A673 (cell line): ENCODE measurements at regions not wholly inside any gene's neighbourhood (a gene's known extent, or its start where the extent isn't known, plus 50 kb on each side); places are given as distances from the start of the nearest gene placed in this dataset.
"Not testable (repeated sequence)": the region's sequence is repeated elsewhere in the genome, so short reads cannot be mapped to it uniquely, and the experiment has no call there.

Source experiments
- BruUV-seq: library from RNA; stranded (reverse); fragments of 400-500 nt; replicated peaks from 2 replicates; lab custom pipeline; 2021; lab: Mats Ljungman, UMichigan
- CTCF ChIA-PET: fragments of 300-600 bp; sonication (Branson Sonifier 250); formaldehyde crosslinking; loops from one replicate; lab custom pipeline; 2022; ENCODE audit warnings: antibody characterized with exemption; lab: Charles Lee
- POLR2A ChIA-PET: fragments of 300-600 bp; sonication (Branson Sonifier 250); formaldehyde crosslinking; loops from one replicate; lab custom pipeline; 2022; ENCODE audit warnings: antibody characterized with exemption; ENCODE audit not compliant: low non-redundant PET; lab: Charles Lee
- DNase-seq: peaks from one replicate; pipeline ENCODE4 v3.0.0-alpha.2; 2015; ENCODE audit warnings: low spot score
- H3K27ac ChIP-seq: fragments of 200-600 bp; sonication (generic); 2 replicates; pipeline ENCODE4 v1.5.1; 2016; ENCODE audit warnings: mixed run types, low read depth, mild to moderate bottlenecking, mixed read lengths, antibody characterized with exemption, low read length; ENCODE audit not compliant: poor library complexity, severe bottlenecking
- H3K27me3 ChIP-seq: fragments of 200-600 bp; sonication (generic); replicated peaks from 2 replicates; pipeline ENCODE4 v1.6.1; 2017; ENCODE audit warnings: mixed run types, low read depth, mild to moderate bottlenecking, mixed read lengths, antibody characterized with exemption, low read length; ENCODE audit not compliant: insufficient read depth, poor library complexity
- H3K36me3 ChIP-seq: fragments of 200-600 bp; sonication (generic); 2 replicates; pipeline ENCODE4 v1.6.1; 2016; ENCODE audit warnings: mixed run types, mild to moderate bottlenecking, mixed read lengths, antibody characterized with exemption, low read length; ENCODE audit not compliant: insufficient read depth, poor library complexity, severe bottlenecking
- H3K4me1 ChIP-seq: fragments of 200-600 bp; sonication (generic); 2 replicates; pipeline ENCODE4 v1.6.1; 2017; ENCODE audit warnings: mixed run types, mild to moderate bottlenecking, mixed read lengths, antibody characterized with exemption, low read length; ENCODE audit not compliant: insufficient read depth, poor library complexity, severe bottlenecking
- H3K4me3 ChIP-seq: fragments of 200-600 bp; sonication (generic); 2 replicates; pipeline ENCODE4 v1.5.1; 2016; ENCODE audit warnings: low read depth, mixed run types, mild to moderate bottlenecking, mixed read lengths, low read length; ENCODE audit not compliant: poor library complexity, severe bottlenecking
- H3K9me3 ChIP-seq: fragments of 200-600 bp; sonication (generic); 2 replicates; pipeline ENCODE4 v1.6.1; 2016; ENCODE audit warnings: mixed run types, low read depth, mild to moderate bottlenecking, mixed read lengths, antibody characterized with exemption, low read length; ENCODE audit not compliant: poor library complexity, severe bottlenecking
- EZH2 ChIP-seq: fragments of 200-600 bp; sonication (generic); IDR thresholded peaks from 2 replicates; pipeline ENCODE4 v1.6.1; 2017; ENCODE audit warnings: borderline replicate concordance, low read depth, mild to moderate bottlenecking, mixed read lengths, antibody characterized with exemption, low read length; ENCODE audit not compliant: poor library complexity, severe bottlenecking
- intact Hi-C: fragments of 100-400 bp; cut with micrococcal nuclease; formaldehyde crosslinking; loops from one replicate; pipeline ENCODE4 v1.10.0; 2022; ENCODE audit not compliant: unreplicated experiment
- TF ChIP-seq, protein P1 (sequence below): fragments of 300-800, 200-600 bp; sonication (generic); conservative IDR thresholded peaks from 2 replicates; pipeline ENCODE4 v1.5.1; 2017; ENCODE audit warnings: low read depth, mild to moderate bottlenecking, antibody characterized with exemption, low read length, moderate library complexity, mixed read lengths

DNA sequence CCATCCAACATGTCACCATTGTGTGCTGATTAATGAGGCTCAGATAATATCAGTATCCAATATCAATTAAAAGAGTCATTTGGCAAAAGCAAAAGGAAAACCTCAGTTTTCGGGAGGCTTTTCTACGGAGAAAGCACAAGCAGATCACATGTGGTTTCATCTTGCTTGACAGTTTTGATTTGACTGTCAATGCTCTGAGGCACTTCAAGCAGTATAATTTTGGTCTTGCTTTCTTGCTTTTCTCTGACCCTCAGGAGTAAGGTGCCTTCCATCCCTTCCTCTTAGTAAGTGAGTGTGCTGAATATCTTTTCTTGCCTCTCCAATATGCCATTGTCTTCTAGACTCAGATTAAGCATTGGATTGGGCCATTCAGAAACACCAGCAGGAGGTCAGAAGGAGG is 115.5 kb upstream of the CALCR start:
- intact Hi-C loops = no loop called here
- Histone ChIP-seq H3K27me3 (peaks cover 13% of the 10 kb centered on the region), H3K9me3 (no peaks in the 10 kb centered on the region), H3K36me3 (no peaks in the 10 kb centered on the region), H3K27ac (no peak overlapping the region), H3K4me1 (no peaks in the 10 kb centered on the region), H3K4me3 (no peak overlapping the region)
- ChIA-PET POLR2A (no interaction called here), CTCF (no interaction called here)
- no peak for TF ChIP-seq EZH2
- TF ChIP-seq, protein P1, sequence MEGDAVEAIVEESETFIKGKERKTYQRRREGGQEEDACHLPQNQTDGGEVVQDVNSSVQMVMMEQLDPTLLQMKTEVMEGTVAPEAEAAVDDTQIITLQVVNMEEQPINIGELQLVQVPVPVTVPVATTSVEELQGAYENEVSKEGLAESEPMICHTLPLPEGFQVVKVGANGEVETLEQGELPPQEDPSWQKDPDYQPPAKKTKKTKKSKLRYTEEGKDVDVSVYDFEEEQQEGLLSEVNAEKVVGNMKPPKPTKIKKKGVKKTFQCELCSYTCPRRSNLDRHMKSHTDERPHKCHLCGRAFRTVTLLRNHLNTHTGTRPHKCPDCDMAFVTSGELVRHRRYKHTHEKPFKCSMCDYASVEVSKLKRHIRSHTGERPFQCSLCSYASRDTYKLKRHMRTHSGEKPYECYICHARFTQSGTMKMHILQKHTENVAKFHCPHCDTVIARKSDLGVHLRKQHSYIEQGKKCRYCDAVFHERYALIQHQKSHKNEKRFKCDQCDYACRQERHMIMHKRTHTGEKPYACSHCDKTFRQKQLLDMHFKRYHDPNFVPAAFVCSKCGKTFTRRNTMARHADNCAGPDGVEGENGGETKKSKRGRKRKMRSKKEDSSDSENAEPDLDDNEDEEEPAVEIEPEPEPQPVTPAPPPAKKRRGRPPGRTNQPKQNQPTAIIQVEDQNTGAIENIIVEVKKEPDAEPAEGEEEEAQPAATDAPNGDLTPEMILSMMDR = no peak
- no peak for DNase-seq
- no TSS peak for BruUV-seq

DNA sequence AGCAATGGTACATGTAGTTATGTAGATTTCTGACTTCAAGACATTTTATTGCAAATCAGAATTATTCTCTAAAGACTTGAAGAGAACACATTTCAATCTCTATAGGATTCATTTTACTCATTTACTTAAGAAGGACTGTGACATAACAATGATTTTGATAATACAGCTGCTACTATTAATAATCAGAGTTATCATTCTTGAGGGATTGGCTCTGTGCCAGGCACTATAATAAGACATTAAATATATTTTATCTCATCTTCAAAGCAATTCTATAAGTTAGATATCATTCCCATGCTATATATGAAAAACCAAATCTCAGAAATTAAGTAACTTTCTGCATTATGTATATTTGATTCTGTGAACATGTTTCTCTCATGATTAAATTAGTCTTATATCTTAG is 103.7 kb upstream of the CALCR start:
- Histone ChIP-seq H3K27ac (no peak overlapping the region), H3K27me3 (no peaks in the 10 kb centered on the region), H3K9me3 (no peaks in the 10 kb centered on the region), H3K36me3 (no peaks in the 10 kb centered on the region), H3K4me1 (no peaks in the 10 kb centered on the region), H3K4me3 (no peak overlapping the region)
- intact Hi-C loops = no loop called here
- no TSS peak for BruUV-seq
- TF ChIP-seq EZH2 = no peak
- TF ChIP-seq, protein P1 = no peak
- CTCF ChIA-PET = no interaction called here
- POLR2A ChIA-PET = no interaction called here
- DNase-seq = no peak

DNA sequence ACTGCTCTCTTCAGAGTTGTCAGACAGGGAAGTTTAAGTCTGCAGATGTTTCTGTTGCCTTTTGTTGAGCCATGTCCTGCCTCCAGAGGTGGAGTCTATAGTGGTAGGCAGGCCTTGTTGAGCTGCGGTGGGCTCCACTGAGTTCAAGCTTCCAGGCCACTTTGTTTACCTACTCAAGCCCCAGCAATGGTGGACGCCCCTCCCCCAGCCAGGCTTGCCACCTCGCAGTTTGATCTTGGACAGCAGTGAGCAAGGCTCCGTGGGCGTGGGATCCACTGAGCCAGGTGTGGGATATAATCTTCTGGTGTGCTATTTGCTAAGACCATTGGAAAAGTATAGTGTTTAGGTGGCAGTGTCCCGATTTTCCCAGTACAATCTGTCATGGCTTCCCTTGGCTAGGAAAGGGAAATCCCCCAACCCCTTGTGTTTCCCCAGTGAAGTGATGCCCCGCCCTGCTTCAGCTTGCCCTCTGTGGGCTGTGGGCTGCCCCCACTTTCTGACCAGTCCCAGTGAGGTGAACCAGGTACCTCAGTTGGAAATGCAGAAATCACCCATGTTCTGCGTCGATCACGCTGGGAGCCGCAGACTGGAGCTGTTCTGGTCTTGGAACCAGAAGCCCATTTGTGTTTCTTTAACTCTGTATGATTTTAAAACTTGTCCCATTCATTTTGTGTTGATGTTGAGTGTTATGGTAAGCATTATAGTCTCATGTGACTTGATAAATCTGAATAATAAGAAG is 89.2 kb upstream of the CALCR start:
- TF ChIP-seq EZH2 = no peak
- TF ChIP-seq, protein P1 = no peak
- Histone ChIP-seq H3K27me3 (no peaks in the 10 kb centered on the region), H3K36me3 (no peaks in the 10 kb centered on the region), H3K27ac (no peak overlapping the region), H3K9me3 (no peaks in the 10 kb centered on the region), H3K4me1 (no peaks in the 10 kb centered on the region), H3K4me3 (no peak overlapping the region)
- intact Hi-C loops = no loop called here
- BruUV-seq = no TSS peak
- POLR2A ChIA-PET = no interaction called here
- CTCF ChIA-PET = no interaction called here
- DNase-seq = no peak

DNA sequence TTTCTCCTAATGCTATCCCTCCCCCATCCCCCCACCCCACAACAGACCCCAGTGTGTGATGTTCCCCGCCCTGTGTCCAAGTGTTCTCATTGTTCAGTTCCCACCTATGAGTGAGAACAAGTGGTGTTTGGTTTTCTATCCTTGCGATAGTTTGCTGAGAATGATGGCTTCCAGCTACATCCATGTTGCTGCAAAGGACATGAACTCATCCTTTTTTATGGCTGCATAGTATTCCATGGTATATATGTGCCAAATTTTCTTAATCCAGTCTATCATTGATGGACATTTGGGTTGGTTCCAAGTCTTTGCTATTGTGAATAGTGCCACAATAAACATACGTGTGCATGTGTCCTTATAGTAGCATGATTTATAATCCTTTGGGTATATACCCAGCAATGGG is 83.6 kb upstream of the CALCR start:
- H3K27me3 ChIP-seq, intact Hi-C loops, H3K27ac ChIP-seq, DNase-seq, BruUV-seq, H3K4me3 ChIP-seq, H3K36me3 ChIP-seq, H3K4me1 ChIP-seq, H3K9me3 ChIP-seq, POLR2A ChIA-PET: not testable (repeated sequence)
- CTCF ChIA-PET = interaction anchor here (0.6 kb wide), 1 partner anchor 139 kb away, joined by 6 read pairs; no protein-coding TSS in a partner anchor
